ENCODE measurements at regions not wholly inside any gene's neighbourhood (a gene's known extent, or its start where the extent isn't known, plus 50 kb on each side); places are given as distances from the start of the nearest gene placed in this dataset.

DNA sequence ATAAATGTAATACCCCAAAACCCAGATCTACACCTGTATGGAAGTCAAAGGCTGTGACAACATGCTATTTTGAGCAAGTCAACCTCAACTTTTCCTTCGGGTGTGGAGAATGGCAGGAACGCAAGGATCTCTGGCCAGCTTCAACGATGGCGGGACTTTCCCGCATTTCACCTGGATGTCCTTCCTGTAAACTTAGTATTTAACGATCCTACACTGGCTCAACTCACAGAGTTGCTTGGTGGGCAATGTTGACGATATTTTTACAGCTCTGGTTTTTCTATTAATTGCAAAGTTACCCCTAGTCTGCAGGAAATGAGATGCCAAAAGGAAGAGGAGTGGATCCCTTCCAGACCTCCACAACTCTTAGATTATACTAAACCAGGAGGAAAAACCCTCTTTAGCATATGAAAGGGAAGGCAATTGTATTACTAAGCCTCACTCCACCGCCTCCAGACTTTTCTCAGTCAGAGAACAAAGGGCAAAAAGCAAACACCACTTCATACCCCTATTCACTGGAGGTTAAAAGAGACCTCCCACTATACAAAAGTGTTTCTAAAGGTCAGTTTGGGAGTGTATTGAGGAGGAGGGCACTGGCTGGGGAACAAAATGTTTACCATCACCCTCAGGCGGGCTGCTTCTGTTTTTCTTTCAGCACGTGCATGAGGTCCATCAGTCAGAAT is 56.5 kb upstream of the ACVR1 start:
- no peak for TF ChIP-seq POLR2A (IDR thresholded peaks at IDR 0.05)
- no peak for TF ChIP-seq CTCF (IDR thresholded peaks at IDR 0.05)
